CD4-positive, alpha-beta T cell (primary cell): ENCODE measurements at regions not wholly inside any gene's neighbourhood (a gene's known extent, or its start where the extent isn't known, plus 50 kb on each side); places are given as distances from the start of the nearest gene placed in this dataset.

Experiments
- ATAC-seq: fragments of 200-7000 bp; cut with Tn5 transposase; one replicate; pipeline ENCODE4 v1.10.0; 2022; ENCODE audit warnings: mild to moderate bottlenecking; ENCODE audit not compliant: poor library complexity
- CTCF ChIA-PET: fragments of 350-600 bp; sonication (Branson Sonifier 250); formaldehyde crosslinking; loops from one replicate; lab custom pipeline; 2021; ENCODE audit warnings: antibody characterized with exemption, inconsistent platforms; lab: Charles Lee
- POLR2A ChIA-PET: fragments of 350-600 bp; sonication (Branson Sonifier 250); formaldehyde crosslinking; loops from one replicate; lab custom pipeline; 2021; ENCODE audit warnings: antibody characterized with exemption, inconsistent platforms; lab: Charles Lee
- DNase-seq, 14 experiments: peaks; one replicate each; pipeline ENCODE4 v3.0.0-alpha.2; 2013 to 2020; ENCODE audit warnings: mixed read lengths in 2 of 14
- H3K27ac ChIP-seq, 2 donors: one replicate each; pipeline versions ENCODE4 v1.5.1 to v1.7.0; 2013; ENCODE audit warnings: low read length in 2 of 2, low read depth in 1 of 2, mild to moderate bottlenecking in 1 of 2
- H3K27me3 ChIP-seq, 2 experiments: 1 replicate in 1 of 2; 2 replicates in 1 of 2; pipeline versions ENCODE4 v1.6.1 to v1.7.0; 2013; ENCODE audit warnings: low read length in 2 of 2, control low read depth in 1 of 2, mild to moderate bottlenecking in 1 of 2, moderate library complexity in 1 of 2; ENCODE audit not compliant: insufficient read depth in 2 of 2, control insufficient read depth in 1 of 2
- H3K36me3 ChIP-seq: one replicate; pipeline ENCODE4 v1.6.1; 2013; ENCODE audit warnings: low read length, control low read depth; ENCODE audit not compliant: insufficient read depth
- H3K4me1 ChIP-seq: one replicate; pipeline ENCODE4 v1.6.1; 2013; ENCODE audit warnings: low read length, control low read depth; ENCODE audit not compliant: insufficient read depth
- H3K4me3 ChIP-seq: one replicate; pipeline ENCODE4 v1.5.1; 2013; ENCODE audit warnings: mild to moderate bottlenecking, low read length, moderate library complexity
- H3K9me3 ChIP-seq, 2 experiments: 1 replicate in 1 of 2; 2 replicates in 1 of 2; pipeline versions ENCODE4 v1.6.1 to v1.7.0; 2013; ENCODE audit warnings: low read length in 2 of 2, mild to moderate bottlenecking in 2 of 2, control low read depth in 1 of 2, moderate library complexity in 1 of 2; ENCODE audit not compliant: control insufficient read depth in 1 of 2, insufficient read depth in 1 of 2
- H3K27ac Mint-ChIP-seq: one replicate; pipeline ENCODE4 v1.8.0; 2020; ENCODE audit warnings: mixed read lengths
- H3K27me3 Mint-ChIP-seq: one replicate; pipeline ENCODE4 v1.8.0; 2021; ENCODE audit warnings: mixed read lengths
- H3K36me3 Mint-ChIP-seq: one replicate; pipeline ENCODE4 v1.8.0; 2021; ENCODE audit warnings: low read depth, mixed read lengths
- H3K4me1 Mint-ChIP-seq: one replicate; pipeline ENCODE4 v1.8.0; 2021; ENCODE audit warnings: low read depth, mixed read lengths
- H3K4me3 Mint-ChIP-seq: one replicate; pipeline ENCODE4 v1.8.0; 2020; ENCODE audit warnings: mild to moderate bottlenecking, mixed read lengths
- H3K9me3 Mint-ChIP-seq: one replicate; pipeline ENCODE4 v1.8.0; 2020; ENCODE audit warnings: mixed read lengths
- intact Hi-C, 2 experiments: fragments of 100-400 bp; cut with DNase I in 1 of 2; cut with micrococcal nuclease in 1 of 2; formaldehyde crosslinking; loops; one replicate each; pipeline versions ENCODE4 v1.15.1 to v1.9.0; 2023 to 2025; cut with DNase I, micrococcal nuclease
- TF ChIP-seq, protein P1 (sequence below): fragments of 200-600 bp; IDR thresholded peaks from one replicate; pipeline ENCODE4 v1.8.0; 2022; ENCODE audit warnings: antibody characterized with exemption, mild to moderate bottlenecking

DNA sequence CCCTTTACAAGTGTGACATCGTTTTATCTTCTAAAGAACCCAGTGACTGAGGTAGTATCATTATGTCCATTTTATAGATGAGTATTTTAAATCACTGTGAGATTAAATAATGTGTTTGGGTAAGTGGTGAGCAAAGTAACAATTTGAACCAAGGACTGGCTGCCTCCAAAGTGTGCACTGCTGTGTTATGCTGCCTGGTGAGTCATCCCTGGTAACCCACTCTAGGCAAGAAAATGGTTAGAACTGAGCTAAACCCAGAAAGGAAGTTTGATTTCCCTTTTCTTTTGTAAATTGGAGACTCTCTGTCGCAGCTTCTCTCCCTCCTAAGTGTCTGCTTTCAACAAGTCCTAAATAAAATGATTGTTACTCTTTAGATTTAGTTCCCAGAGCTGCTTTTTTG, 342.8 kb upstream of the KAZN start:
- intact Hi-C loops, result no loop called here
- Mint-ChIP-seq H3K4me3 (no peak overlapping the region), H3K9me3 (no peaks in the 10 kb centered on the region), H3K36me3 (no peaks in the 10 kb centered on the region), H3K27ac (no peak overlapping the region), H3K27me3 (peaks cover 12% of the 10 kb centered on the region), H3K4me1 (no peaks in the 10 kb centered on the region)
- no peak overlapping the region for H3K4me3 ChIP-seq
- TF ChIP-seq, protein P1, sequence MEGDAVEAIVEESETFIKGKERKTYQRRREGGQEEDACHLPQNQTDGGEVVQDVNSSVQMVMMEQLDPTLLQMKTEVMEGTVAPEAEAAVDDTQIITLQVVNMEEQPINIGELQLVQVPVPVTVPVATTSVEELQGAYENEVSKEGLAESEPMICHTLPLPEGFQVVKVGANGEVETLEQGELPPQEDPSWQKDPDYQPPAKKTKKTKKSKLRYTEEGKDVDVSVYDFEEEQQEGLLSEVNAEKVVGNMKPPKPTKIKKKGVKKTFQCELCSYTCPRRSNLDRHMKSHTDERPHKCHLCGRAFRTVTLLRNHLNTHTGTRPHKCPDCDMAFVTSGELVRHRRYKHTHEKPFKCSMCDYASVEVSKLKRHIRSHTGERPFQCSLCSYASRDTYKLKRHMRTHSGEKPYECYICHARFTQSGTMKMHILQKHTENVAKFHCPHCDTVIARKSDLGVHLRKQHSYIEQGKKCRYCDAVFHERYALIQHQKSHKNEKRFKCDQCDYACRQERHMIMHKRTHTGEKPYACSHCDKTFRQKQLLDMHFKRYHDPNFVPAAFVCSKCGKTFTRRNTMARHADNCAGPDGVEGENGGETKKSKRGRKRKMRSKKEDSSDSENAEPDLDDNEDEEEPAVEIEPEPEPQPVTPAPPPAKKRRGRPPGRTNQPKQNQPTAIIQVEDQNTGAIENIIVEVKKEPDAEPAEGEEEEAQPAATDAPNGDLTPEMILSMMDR, result no peak
- no peaks in the 10 kb centered on the region for H3K36me3 ChIP-seq
- POLR2A ChIA-PET, result no interaction called here
- H3K4me1 ChIP-seq, result no peaks in the 10 kb centered on the region
- ATAC-seq, result no peak
- no peaks in the 10 kb centered on the region for H3K27me3 ChIP-seq
- no peak for DNase-seq
- H3K27ac ChIP-seq, result no peak overlapping the region
- CTCF ChIA-PET, result no interaction called here
- peaks cover 0 to 5% of the 10 kb centered on the region in 2 experiments for H3K9me3 ChIP-seq

DNA sequence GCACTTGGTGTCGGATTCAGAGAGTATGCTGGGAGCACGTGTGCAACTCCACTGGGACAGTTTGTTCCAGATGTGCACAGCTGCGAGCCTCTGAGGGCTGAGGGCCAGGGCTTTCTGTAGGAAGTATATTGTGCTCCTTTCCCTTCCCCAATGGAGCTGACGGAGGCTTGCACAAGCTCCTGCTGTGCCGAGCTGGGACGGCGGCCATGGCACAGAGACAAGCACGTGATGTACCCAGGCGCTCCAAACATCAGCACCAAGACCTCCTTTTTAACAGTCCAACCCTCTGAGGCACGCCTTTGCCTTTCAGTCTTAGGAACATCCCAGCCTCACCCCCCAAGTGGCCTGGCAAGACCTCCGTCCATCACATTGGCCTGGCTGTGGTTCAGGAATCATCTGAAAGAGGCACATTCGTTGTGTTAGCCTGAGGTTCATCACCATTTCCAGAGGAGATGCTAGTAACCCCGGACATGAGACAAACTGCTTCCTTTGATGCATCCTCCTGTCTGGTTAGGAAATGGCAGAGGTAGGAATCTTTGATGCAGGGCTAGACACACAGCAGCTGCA, 339.2 kb upstream of the KAZN start:
- Histone ChIP-seq H3K36me3 (no peaks in the 10 kb centered on the region), H3K4me3 (no peak overlapping the region), H3K27me3 (no peaks in the 10 kb centered on the region), H3K9me3 (peaks cover 0 to 5% of the 10 kb centered on the region in 2 experiments), H3K4me1 (no peaks in the 10 kb centered on the region), H3K27ac (no peak overlapping the region)
- H3K27me3 Mint-ChIP-seq, result peaks cover 11% of the 10 kb centered on the region
- no peak overlapping the region for H3K4me3 Mint-ChIP-seq
- intact Hi-C loops, result no loop called here
- no peak for DNase-seq
- ATAC-seq, result no peak
- POLR2A ChIA-PET, result no interaction called here
- no peaks in the 10 kb centered on the region for H3K9me3 Mint-ChIP-seq
- H3K36me3 Mint-ChIP-seq, result no peaks in the 10 kb centered on the region
- CTCF ChIA-PET, result no interaction called here
- H3K4me1 Mint-ChIP-seq, result no peaks in the 10 kb centered on the region
- no peak overlapping the region for H3K27ac Mint-ChIP-seq
- TF ChIP-seq, protein P1, result no peak

DNA sequence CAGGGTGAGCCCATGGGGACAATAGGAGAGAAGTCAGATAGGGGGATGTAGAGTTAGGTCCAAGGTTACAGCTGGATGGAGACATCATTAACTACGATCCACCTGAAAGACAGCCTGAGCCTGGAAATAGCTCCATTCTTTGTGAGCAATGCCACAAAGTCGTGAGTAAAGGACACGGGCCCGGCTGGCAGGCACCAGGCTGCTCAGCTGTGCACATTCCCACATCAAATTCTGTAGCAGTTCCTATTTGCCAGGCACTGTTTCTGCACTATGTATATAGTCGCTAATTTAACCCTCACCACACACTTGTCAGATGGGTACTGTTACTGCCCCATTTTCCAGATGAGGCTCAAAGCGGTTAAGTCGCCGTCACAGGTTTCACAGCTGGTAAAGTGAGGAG, 338.0 kb upstream of the KAZN start:
- H3K4me3 Mint-ChIP-seq, result no peak overlapping the region
- POLR2A ChIA-PET, result no interaction called here
- TF ChIP-seq, protein P1, result no peak
- Histone ChIP-seq H3K4me1 (no peaks in the 10 kb centered on the region), H3K9me3 (peaks cover 0 to 5% of the 10 kb centered on the region in 2 experiments), H3K4me3 (no peak overlapping the region), H3K27me3 (peaks cover 0 to 2% of the 10 kb centered on the region in 2 experiments), H3K36me3 (no peaks in the 10 kb centered on the region), H3K27ac (no peak overlapping the region)
- H3K9me3 Mint-ChIP-seq, result no peaks in the 10 kb centered on the region
- H3K4me1 Mint-ChIP-seq, result no peaks in the 10 kb centered on the region
- DNase-seq (no peak), ATAC-seq (no peak)
- H3K27me3 Mint-ChIP-seq, result peaks cover 11% of the 10 kb centered on the region
- no peak overlapping the region for H3K27ac Mint-ChIP-seq
- intact Hi-C loops, result no loop called here
- CTCF ChIA-PET, result no interaction called here
- no peaks in the 10 kb centered on the region for H3K36me3 Mint-ChIP-seq
